ENCODE measurements at regions not wholly inside any gene's neighbourhood (a gene's known extent, or its start where the extent isn't known, plus 50 kb on each side); places are given as distances from the start of the nearest gene placed in this dataset.

- Mint-ChIP-seq H3K4me1 (no peaks in the 10 kb centered on the region), H3K36me3 (ENCODE audit: low read depth) (no peaks in the 10 kb centered on the region), H3K27me3 (no peaks in the 10 kb centered on the region), H3K9me3 (peaks cover 6% of the 10 kb centered on the region), H3K27ac (no peak overlapping the region), H3K4me3 (no peak overlapping the region)
- no peak for DNase-seq
- ChIA-PET POLR2A (no interaction called here), CTCF (no interaction called here)
These were observed 326.4 kb upstream of the KLF4 start for GRCh38 chr9:107815782-107816560.

- Mint-ChIP-seq H3K4me3 (no peak overlapping the region), H3K27ac (no peak overlapping the region), H3K36me3 (ENCODE audit: low read depth) (no peaks in the 10 kb centered on the region), H3K9me3 (peaks cover 8% of the 10 kb centered on the region), H3K27me3 (no peaks in the 10 kb centered on the region), H3K4me1 (no peaks in the 10 kb centered on the region)
- DNase-seq: no peak
- CTCF ChIA-PET: no interaction called here
- POLR2A ChIA-PET: no interaction called here
These were observed 323.7 kb upstream of the KLF4 start for GRCh38 chr9:107813287-107813686.

- H3K4me3 Mint-ChIP-seq: no peak overlapping the region
- ChIA-PET CTCF (no interaction called here), POLR2A (no interaction called here)
- H3K4me1 Mint-ChIP-seq: no peaks in the 10 kb centered on the region
- DNase-seq: no peak
- peaks cover 6% of the 10 kb centered on the region for H3K9me3 Mint-ChIP-seq
- H3K36me3 Mint-ChIP-seq (ENCODE audit: low read depth): no peaks in the 10 kb centered on the region
- no peaks in the 10 kb centered on the region for H3K27me3 Mint-ChIP-seq
- no peak overlapping the region for H3K27ac Mint-ChIP-seq
These were observed 320.9 kb upstream of the KLF4 start for GRCh38 chr9:107810461-107810961.

GRCh38 chr9:107809871-107810460, 320.4 kb upstream of the KLF4 start:
- ChIA-PET POLR2A (no interaction called here), CTCF (no interaction called here)
- no peaks in the 10 kb centered on the region for H3K36me3 Mint-ChIP-seq (ENCODE audit: low read depth)

GRCh38 chr9:107807183-107807582, 317.6 kb upstream of the KLF4 start:
- no peak for DNase-seq
- H3K4me1 Mint-ChIP-seq: no peaks in the 10 kb centered on the region
- H3K4me3 Mint-ChIP-seq: no peak overlapping the region
- ChIA-PET POLR2A (no interaction called here), CTCF (no interaction called here)
- H3K9me3 Mint-ChIP-seq: peaks cover 5% of the 10 kb centered on the region
- H3K27ac Mint-ChIP-seq: no peak overlapping the region
- no peaks in the 10 kb centered on the region for H3K36me3 Mint-ChIP-seq (ENCODE audit: low read depth)
- H3K27me3 Mint-ChIP-seq: no peaks in the 10 kb centered on the region

More at GRCh38 chr9:107809871-107810460, 320.4 kb upstream of the KLF4 start:
- Mint-ChIP-seq H3K4me1 (no peaks in the 10 kb centered on the region), H3K9me3 (peaks cover 6% of the 10 kb centered on the region), H3K4me3 (no peak overlapping the region), H3K27me3 (no peaks in the 10 kb centered on the region), H3K27ac (no peak overlapping the region)
- DNase-seq: no peak

- no peaks in the 10 kb centered on the region for H3K4me1 Mint-ChIP-seq
- no peak overlapping the region for H3K27ac Mint-ChIP-seq
- H3K4me3 Mint-ChIP-seq: no peak overlapping the region
- H3K27me3 Mint-ChIP-seq: no peaks in the 10 kb centered on the region
- ChIA-PET POLR2A (no interaction called here), CTCF (no interaction called here)
- peaks cover 5% of the 10 kb centered on the region for H3K9me3 Mint-ChIP-seq
- H3K36me3 Mint-ChIP-seq (ENCODE audit: low read depth): no peaks in the 10 kb centered on the region
- DNase-seq: no peak
These were observed 315.6 kb upstream of the KLF4 start for GRCh38 chr9:107805201-107805600.

GRCh38 chr9:107794259-107794658, 304.7 kb upstream of the KLF4 start:
- Mint-ChIP-seq H3K4me1 (no peaks in the 10 kb centered on the region), H3K9me3 (peaks cover 4% of the 10 kb centered on the region), H3K36me3 (ENCODE audit: low read depth) (no peaks in the 10 kb centered on the region), H3K27me3 (no peaks in the 10 kb centered on the region), H3K4me3 (no peak overlapping the region), H3K27ac (no peak overlapping the region)
- CTCF ChIA-PET: no interaction called here
- no peak for DNase-seq
- POLR2A ChIA-PET: no interaction called here

GRCh38 chr9:107793541-107793940, 304.0 kb upstream of the KLF4 start:
- DNase-seq: no peak
- CTCF ChIA-PET: no interaction called here
- POLR2A ChIA-PET: no interaction called here
- Mint-ChIP-seq H3K36me3 (ENCODE audit: low read depth) (no peaks in the 10 kb centered on the region), H3K4me3 (no peak overlapping the region), H3K9me3 (peaks cover 4% of the 10 kb centered on the region), H3K27me3 (no peaks in the 10 kb centered on the region), H3K27ac (no peak overlapping the region), H3K4me1 (no peaks in the 10 kb centered on the region)

- Mint-ChIP-seq H3K27ac (no peak overlapping the region), H3K4me1 (no peaks in the 10 kb centered on the region), H3K9me3 (peaks cover 4% of the 10 kb centered on the region), H3K36me3 (ENCODE audit: low read depth) (no peaks in the 10 kb centered on the region), H3K4me3 (no peak overlapping the region), H3K27me3 (no peaks in the 10 kb centered on the region)
- ChIA-PET POLR2A (no interaction called here), CTCF (no interaction called here)
- no peak for DNase-seq
These were observed 303.0 kb upstream of the KLF4 start for GRCh38 chr9:107792596-107792995.

- Mint-ChIP-seq H3K4me1 (no peaks in the 10 kb centered on the region), H3K36me3 (ENCODE audit: low read depth) (no peaks in the 10 kb centered on the region), H3K27ac (no peak overlapping the region), H3K9me3 (peaks cover 4% of the 10 kb centered on the region), H3K4me3 (no peak overlapping the region), H3K27me3 (no peaks in the 10 kb centered on the region)
- ChIA-PET CTCF (no interaction called here), POLR2A (no interaction called here)
- DNase-seq: no peak
These were observed 302.4 kb upstream of the KLF4 start for GRCh38 chr9:107792006-107792405.

- POLR2A ChIA-PET: no interaction called here
- H3K4me3 Mint-ChIP-seq: no peak overlapping the region
- H3K36me3 Mint-ChIP-seq (ENCODE audit: low read depth): no peaks in the 10 kb centered on the region
- H3K9me3 Mint-ChIP-seq: peaks cover 2% of the 10 kb centered on the region
- H3K27me3 Mint-ChIP-seq: no peaks in the 10 kb centered on the region
- CTCF ChIA-PET: no interaction called here
- H3K4me1 Mint-ChIP-seq: no peaks in the 10 kb centered on the region
- H3K27ac Mint-ChIP-seq: no peak overlapping the region
- DNase-seq: no peak
These were observed 299.6 kb upstream of the KLF4 start for GRCh38 chr9:107789001-107789700.

GRCh38 chr9:107786561-107786960, 297.0 kb upstream of the KLF4 start:
- no peak for DNase-seq
- Mint-ChIP-seq H3K36me3 (ENCODE audit: low read depth) (no peaks in the 10 kb centered on the region), H3K4me3 (no peak overlapping the region), H3K27ac (no peak overlapping the region), H3K27me3 (no peaks in the 10 kb centered on the region), H3K4me1 (no peaks in the 10 kb centered on the region), H3K9me3 (no peaks in the 10 kb centered on the region)
- CTCF ChIA-PET: interaction anchor here (0.6 kb wide), 1 partner anchor 638 kb away, joined by 3 read pairs; no protein-coding TSS in a partner anchor
- POLR2A ChIA-PET: no interaction called here

- no peaks in the 10 kb centered on the region for H3K9me3 Mint-ChIP-seq
- no peak overlapping the region for H3K4me3 Mint-ChIP-seq
- no peak for DNase-seq
- H3K27ac Mint-ChIP-seq: no peak overlapping the region
- no peaks in the 10 kb centered on the region for H3K27me3 Mint-ChIP-seq
- no peaks in the 10 kb centered on the region for H3K36me3 Mint-ChIP-seq (ENCODE audit: low read depth)
- CTCF ChIA-PET: no interaction called here
- POLR2A ChIA-PET: no interaction called here
- H3K4me1 Mint-ChIP-seq: no peaks in the 10 kb centered on the region
These were observed 294.8 kb upstream of the KLF4 start for GRCh38 chr9:107784235-107784958.
